K562 (cell line): ENCODE measurements at regions not wholly inside any gene's neighbourhood (a gene's known extent, or its start where the extent isn't known, plus 50 kb on each side); places are given as distances from the start of the nearest gene placed in this dataset.

Source experiments
- ATAC-seq: fragments of 200-7000 bp; cut with Tn5 transposase; 3 replicates; pipeline ENCODE4 v1.9.1; 2020; ENCODE audit warnings: moderate library complexity
- BruUV-seq: library from RNA; stranded (reverse); fragments of 400-500 nt; replicated peaks from 2 replicates; lab custom pipeline; 2021; lab: Mats Ljungman, UMichigan
- CTCF ChIA-PET: fragments of 300-600 bp; formaldehyde crosslinking; extraction: SDS; loops from one replicate; lab custom pipeline; 2021; ENCODE audit warnings: low intra/inter-chr PET ratio; lab: Yijun Ruan, JAX
- POLR2A ChIA-PET: fragments of 300-600, 350-650 bp; sonication (Branson Sonifier 250); formaldehyde crosslinking; extraction: SDS; loops from one replicate; lab custom pipeline; 2021; ENCODE audit warnings: antibody characterized with exemption, inconsistent platforms; lab: Yijun Ruan, JAX
- DNase-seq, 4 experiments: peaks; one replicate each; pipeline versions ENCODE4 v3.0.0 to v3.0.0-alpha.2; 2011 to 2018; ENCODE audit warnings: low spot score in 3 of 4, mixed read lengths in 3 of 4; ENCODE audit errors: extremely low read depth in 1 of 4
- FAIRE-seq: peaks from 2 replicates; lab custom pipeline; 2011; peaks lifted over from hg19 to GRCh38; lab: Jason Lieb, UNC
- H2AFZ ChIP-seq: 2 replicates; pipeline ENCODE4 v1.6.0; 2011; ENCODE audit warnings: low read depth, low read length, control low read depth, inconsistent platforms
- H3K27ac ChIP-seq: fragments of 200-600 bp; 3 replicates; pipeline ENCODE4 v1.8.0; 2011; ENCODE audit warnings: low read depth, mild to moderate bottlenecking, control low read depth, inconsistent platforms, low read length, moderate library complexity, mixed read lengths; ENCODE audit errors: extremely low read depth
- H3K27me3 ChIP-seq, 2 experiments: fragments of 300-600 bp in 1 of 2; 2 replicates in 1 of 2; 3 replicates in 1 of 2; pipeline versions ENCODE4 v1.6.0 to v1.8.0; 2011; ENCODE audit warnings: inconsistent platforms in 2 of 2, low read length in 2 of 2, mild to moderate bottlenecking in 1 of 2, mixed read lengths in 1 of 2, moderate library complexity in 1 of 2; ENCODE audit not compliant: control insufficient read depth in 2 of 2, insufficient read depth in 2 of 2
- H3K36me3 ChIP-seq: fragments of 300-600 bp; 3 replicates; pipeline ENCODE4 v1.8.0; 2011; ENCODE audit warnings: mild to moderate bottlenecking, low read length, inconsistent platforms; ENCODE audit not compliant: control insufficient read depth, insufficient read depth
- H3K4me1 ChIP-seq, 2 experiments: fragments of 200-600 bp in 1 of 2; replicated peaks in 1 of 2; 2 replicates in 1 of 2; 3 replicates in 1 of 2; pipeline versions ENCODE4 v1.5.1 to v1.8.0; 2011; ENCODE audit warnings: inconsistent platforms in 2 of 2, low read length in 2 of 2, mild to moderate bottlenecking in 1 of 2, mixed read lengths in 1 of 2, moderate library complexity in 1 of 2; ENCODE audit not compliant: control insufficient read depth in 2 of 2, insufficient read depth in 2 of 2
- H3K4me2 ChIP-seq: 2 replicates; pipeline ENCODE4 v1.6.1; 2011; ENCODE audit warnings: low read length, control low read depth, inconsistent platforms, mixed read lengths; ENCODE audit not compliant: insufficient read depth
- H3K4me3 ChIP-seq: fragments of 200-600 bp; sonication (generic), shearing (Covaris generic); 2 replicates; pipeline ENCODE4 v1.5.1; 2016; ENCODE audit warnings: control low read depth, inconsistent platforms
- H3K79me2 ChIP-seq: fragments of 200-600 bp; 3 replicates; pipeline ENCODE4 v1.8.0; 2011; ENCODE audit warnings: low read length, inconsistent platforms; ENCODE audit not compliant: control insufficient read depth, insufficient read depth
- H3K9ac ChIP-seq, 2 experiments: 2 replicates each; pipeline versions ENCODE4 v1.6.0 to v1.6.1; 2011; ENCODE audit warnings: low read depth in 2 of 2, low read length in 2 of 2, control low read depth in 1 of 2, inconsistent platforms in 1 of 2, mild to moderate bottlenecking in 1 of 2, mixed read lengths in 1 of 2; ENCODE audit not compliant: insufficient read depth in 1 of 2
- H3K9me1 ChIP-seq: one replicate; pipeline ENCODE4 v1.6.0; 2011; ENCODE audit warnings: inconsistent platforms, mild to moderate bottlenecking, low read length, moderate library complexity; ENCODE audit not compliant: control insufficient read depth, insufficient read depth
- H3K9me3 ChIP-seq: replicated peaks from 2 replicates; pipeline ENCODE4 v1.5.1; 2011; ENCODE audit warnings: low read depth, low read length, inconsistent platforms; ENCODE audit not compliant: control insufficient read depth, insufficient read depth
- H4K20me1 ChIP-seq: replicated peaks from 2 replicates; pipeline ENCODE4 v1.6.1; 2011; ENCODE audit warnings: low read length, inconsistent platforms, mixed read lengths; ENCODE audit not compliant: control insufficient read depth, insufficient read depth
- CHAMP1 ChIP-seq: fragments of 450-650 bp; IDR thresholded peaks from 2 replicates; pipeline ENCODE4 v1.6.1; 2016; ENCODE audit warnings: mild to moderate bottlenecking
- CSDE1 ChIP-seq, 2 experiments: fragments of 450-650 bp; IDR thresholded peaks; 2 replicates each; pipeline ENCODE4 v1.6.1; 2016; ENCODE audit warnings: mild to moderate bottlenecking in 1 of 2
- DDX20 ChIP-seq: fragments of 450-650 bp; IDR thresholded peaks from 2 replicates; pipeline ENCODE4 v1.6.1; 2016; ENCODE audit warnings: missing genetic modification characterization, low read depth, mild to moderate bottlenecking, missing compliant biosample characterization, moderate library complexity
- EGR1 ChIP-seq: fragments of 450-650 bp; conservative IDR thresholded peaks from 2 replicates; pipeline ENCODE4 v1.6.1; 2017; ENCODE audit warnings: mild to moderate bottlenecking
- IRF9 ChIP-seq: fragments of 450-650 bp; IDR thresholded peaks from 2 replicates; pipeline ENCODE4 v1.6.1; 2016; ENCODE audit warnings: missing biosample characterization, missing genetic modification characterization
- MAZ ChIP-seq, 2 experiments: fragments of 450-650 bp in 1 of 2; sonication (generic) in 1 of 2; formaldehyde crosslinking; IDR thresholded peaks in 1 of 2; conservative IDR thresholded peaks in 1 of 2; 2 replicates each; pipeline versions ENCODE4 v1.4.0 to v1.5.0; 2020; ENCODE audit warnings: mild to moderate bottlenecking in 1 of 2, missing genetic modification reagents in 1 of 2
- MECOM ChIP-seq: fragments of 250-450 bp; sonication (Bioruptor Pico); IDR thresholded peaks from 2 replicates; pipeline ENCODE4 v1.8.0; 2022; ENCODE audit warnings: inconsistent platforms
- NFXL1 ChIP-seq: fragments of 450-650 bp; formaldehyde crosslinking; IDR thresholded peaks from 2 replicates; pipeline ENCODE4 v1.4.0; 2021; ENCODE audit warnings: mild to moderate bottlenecking
- POU5F1 ChIP-seq: fragments of 150-350 bp; IDR thresholded peaks from 2 replicates; pipeline ENCODE4 v1.6.1; 2014; ENCODE audit warnings: borderline replicate concordance, low read length, low read depth, mild to moderate bottlenecking; ENCODE audit not compliant: partially characterized antibody
- SMARCC2 ChIP-seq: fragments of 450-650 bp; IDR thresholded peaks from 2 replicates; pipeline ENCODE4 v1.6.1; 2017; ENCODE audit warnings: antibody characterized with exemption, moderate library complexity, mild to moderate bottlenecking, low read depth
- TSHZ1 ChIP-seq: fragments of 250-450 bp; sonication (Bioruptor Pico); IDR thresholded peaks from 2 replicates; pipeline ENCODE4 v1.4.0; 2020; ENCODE audit warnings: mild to moderate bottlenecking, moderate library complexity
- ZC3H4 ChIP-seq: sonication (generic); formaldehyde crosslinking; IDR thresholded peaks from 2 replicates; pipeline ENCODE4 v1.9.0; 2021; ENCODE audit warnings: missing genetic modification reagents, borderline replicate concordance
- ZNF586 ChIP-seq: fragments of 450-650 bp; formaldehyde crosslinking; conservative IDR thresholded peaks from 2 replicates; pipeline ENCODE4 v1.4.0; 2020; ENCODE audit warnings: mild to moderate bottlenecking, moderate library complexity
- ZNF785 ChIP-seq: fragments of 250-450 bp; sonication (Bioruptor Pico); IDR thresholded peaks from 2 replicates; pipeline ENCODE4 v1.4.0; 2020; ENCODE audit warnings: mild to moderate bottlenecking
- WGBS: fragments of 100-300 bp; shearing (Covaris generic); methylation state at CpG from one replicate; pipeline ENCODE4 v1.1.6; 2016; ENCODE audit warnings: low coverage, mixed read lengths; ENCODE audit not compliant: insufficient coverage; ENCODE audit errors: missing lambda C conversion rate; 5-methylcytosine and 5-hydroxymethylcytosine counted together
- in situ Hi-C: fragments of 300-500 bp; cut with MboI; formaldehyde crosslinking; loops from 4 replicates; pipeline ENCODE4 v1.15.0; 2018; ENCODE audit warnings: inconsistent platforms, mixed read lengths
- intact Hi-C: fragments of 100-400 bp; cut with micrococcal nuclease; formaldehyde crosslinking; loops from 2 replicates; pipeline ENCODE4 v1.14.2; 2022

GRCh38 chr9:90070056-90070455 lies 465.2 kb downstream of the GADD45G start (continued):
- TF ChIP-seq POU5F1 (no peak), IRF9 (tag) (no peak), NFXL1 (CRISPR knock-in tag) (no peak), ZNF785 (CRISPR knock-in tag) (no peak)

- Histone ChIP-seq H4K20me1 (no peaks in the 10 kb centered on the region), H3K9me1 (no peaks in the 10 kb centered on the region), H3K27me3 (no peaks in the 10 kb centered on the region), H3K9ac (no peak overlapping the region), H3K4me2 (no peak overlapping the region), H3K27ac (no peak overlapping the region), H3K36me3 (no peaks in the 10 kb centered on the region), H3K4me1 (no peaks in the 10 kb centered on the region), H3K9me3 (no peaks in the 10 kb centered on the region), H2AFZ (no peak overlapping the region), H3K79me2 (no peaks in the 10 kb centered on the region), H3K4me3 (no peak overlapping the region)
- no peak for FAIRE-seq
- no TSS peak for BruUV-seq
- intact Hi-C loops: no loop called here
- CTCF ChIA-PET: no interaction called here
- no peak for DNase-seq
- no peak for ATAC-seq
- POLR2A ChIA-PET: no interaction called here
- in situ Hi-C loops: no loop called here
- WGBS: 0% methylated on average over 1 of the region's 1 CpG
- TF ChIP-seq EGR1: no peak
- no peak for TF ChIP-seq SMARCC2
- TF ChIP-seq DDX20 (tag): no peak
- TF ChIP-seq MAZ (CRISPR knock-in tag; conservative IDR thresholded peaks at IDR 0.05 in 1 of 2, IDR thresholded peaks at IDR 0.05 in 1 of 2): no peak
- TF ChIP-seq CSDE1 (IDR thresholded peaks at IDR 0.05): no peak
- no peak for TF ChIP-seq TSHZ1 (CRISPR knock-in tag)
- TF ChIP-seq CHAMP1: no peak
- TF ChIP-seq ZC3H4 (CRISPR knock-in tag): no peak
- TF ChIP-seq ZNF586: no peak
- no peak for TF ChIP-seq MECOM (CRISPR knock-in tag)
Observed at GRCh38 chr9:90070469-90070868, 465.7 kb downstream of the GADD45G start.
